Left lung (tissue), 4 donors: ENCODE measurements at regions not wholly inside any gene's neighbourhood (a gene's known extent, or its start where the extent isn't known, plus 50 kb on each side); places are given as distances from the start of the nearest gene placed in this dataset.

Source experiments
- ATAC-seq: fragments of 200-7000 bp; cut with Tn5 transposase; one replicate; pipeline ENCODE4 v1.9.1; 2020; ENCODE audit warnings: moderate library complexity
- DNase-seq, 4 donors: peaks; one replicate each; pipeline ENCODE4 v3.0.0-alpha.2; 2013 to 2020
- H3K27ac ChIP-seq, 2 donors: fragments of 200-600 bp; sonication (generic) in 1 of 2; one replicate each; pipeline versions ENCODE4 v1.5.0 to v1.8.0; 2020 to 2021
- H3K27me3 ChIP-seq, 2 donors: fragments of 200-600 bp; sonication (generic) in 1 of 2; one replicate each; pipeline versions ENCODE4 v1.5.0 to v1.8.0; 2020 to 2021
- H3K36me3 ChIP-seq, 2 donors: fragments of 200-600 bp; sonication (generic) in 1 of 2; one replicate each; pipeline versions ENCODE4 v1.5.0 to v1.8.0; 2020 to 2021
- H3K4me1 ChIP-seq, 2 donors: fragments of 200-600 bp; one replicate each; pipeline ENCODE4 v1.8.0; 2021
- H3K4me3 ChIP-seq, 2 donors: fragments of 200-600 bp; sonication (generic) in 1 of 2; one replicate each; pipeline versions ENCODE4 v1.5.0 to v1.8.0; 2020 to 2021; ENCODE audit warnings: mild to moderate bottlenecking in 1 of 2
- H3K9me3 ChIP-seq, 2 donors: fragments of 200-600 bp; sonication (generic) in 1 of 2; one replicate each; pipeline versions ENCODE4 v1.5.0 to v1.8.0; 2020 to 2021
- intact Hi-C, 2 donors: fragments of 100-400 bp; cut with DNase I; formaldehyde crosslinking; loops; one replicate each; pipeline versions ENCODE4 v1.11.2 to v1.14.2; 2022
- TF ChIP-seq, protein P1 (sequence below), 2 donors: fragments of 200-600 bp; sonication (generic) in 1 of 2; IDR thresholded peaks; one replicate each; pipeline versions ENCODE4 v1.5.0 to v1.8.0; 2021; ENCODE audit warnings: antibody characterized with exemption in 2 of 2
- donor health status: DM: no; HTN: yes; CAD: no.
- donor health status: DM: no; HTN: no; CAD: no.

DNA sequence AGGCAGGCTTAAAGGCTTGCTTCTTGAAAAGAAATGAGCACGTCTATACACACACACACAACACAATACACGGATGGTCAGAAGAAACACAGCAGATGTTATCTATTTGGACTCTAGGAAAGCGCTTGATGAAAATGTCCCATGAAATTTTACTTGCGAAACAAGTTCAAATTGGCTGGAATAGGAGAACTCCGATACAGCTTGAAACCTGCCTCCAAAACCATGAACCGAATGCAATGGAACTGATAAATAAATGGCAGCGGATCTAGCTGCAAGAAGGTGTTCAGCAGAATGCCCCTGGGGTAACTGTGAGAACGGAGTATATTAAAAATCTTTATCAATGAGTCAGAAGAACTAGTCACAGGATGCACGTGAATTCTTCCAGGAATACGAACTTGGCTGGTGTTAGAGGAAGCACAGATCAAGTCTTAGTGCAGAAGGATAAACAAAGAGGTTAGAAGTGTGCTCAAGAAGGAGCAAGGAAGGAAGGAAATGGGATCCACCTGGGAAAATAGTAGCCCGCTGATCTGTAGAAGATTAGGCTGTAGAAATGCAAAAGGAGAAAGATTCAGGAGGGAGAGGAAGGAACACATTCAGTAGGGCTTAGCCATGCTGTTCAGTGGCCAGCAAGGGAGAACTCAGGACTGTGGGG, 142.0 kb upstream of the PRKCQ start:
- TF ChIP-seq, protein P1, sequence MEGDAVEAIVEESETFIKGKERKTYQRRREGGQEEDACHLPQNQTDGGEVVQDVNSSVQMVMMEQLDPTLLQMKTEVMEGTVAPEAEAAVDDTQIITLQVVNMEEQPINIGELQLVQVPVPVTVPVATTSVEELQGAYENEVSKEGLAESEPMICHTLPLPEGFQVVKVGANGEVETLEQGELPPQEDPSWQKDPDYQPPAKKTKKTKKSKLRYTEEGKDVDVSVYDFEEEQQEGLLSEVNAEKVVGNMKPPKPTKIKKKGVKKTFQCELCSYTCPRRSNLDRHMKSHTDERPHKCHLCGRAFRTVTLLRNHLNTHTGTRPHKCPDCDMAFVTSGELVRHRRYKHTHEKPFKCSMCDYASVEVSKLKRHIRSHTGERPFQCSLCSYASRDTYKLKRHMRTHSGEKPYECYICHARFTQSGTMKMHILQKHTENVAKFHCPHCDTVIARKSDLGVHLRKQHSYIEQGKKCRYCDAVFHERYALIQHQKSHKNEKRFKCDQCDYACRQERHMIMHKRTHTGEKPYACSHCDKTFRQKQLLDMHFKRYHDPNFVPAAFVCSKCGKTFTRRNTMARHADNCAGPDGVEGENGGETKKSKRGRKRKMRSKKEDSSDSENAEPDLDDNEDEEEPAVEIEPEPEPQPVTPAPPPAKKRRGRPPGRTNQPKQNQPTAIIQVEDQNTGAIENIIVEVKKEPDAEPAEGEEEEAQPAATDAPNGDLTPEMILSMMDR (IDR thresholded peaks at IDR 0.05) = no peak
- H3K27ac ChIP-seq = no peak overlapping the region
- no peak for DNase-seq

DNA sequence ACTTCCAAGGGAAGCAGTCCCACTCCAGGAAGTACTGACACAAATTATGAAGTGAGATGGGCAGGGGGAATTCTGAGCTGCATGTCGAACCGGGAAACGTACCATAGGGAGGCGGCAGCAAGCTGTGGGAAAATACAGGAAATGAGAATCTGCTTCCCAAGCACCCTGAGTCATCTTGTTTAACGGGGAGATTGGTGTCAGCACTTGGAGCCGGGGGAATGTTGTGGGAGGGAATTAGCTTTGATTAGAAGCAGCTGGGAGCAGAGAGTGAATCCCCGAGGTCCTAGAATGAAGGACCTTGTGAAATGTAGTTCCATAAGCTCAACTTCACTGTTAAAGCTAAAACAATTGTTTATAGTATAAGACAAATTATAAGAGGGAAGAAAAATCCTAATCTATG, 141.4 kb upstream of the PRKCQ start:
- TF ChIP-seq, protein P1 (IDR thresholded peaks at IDR 0.05) = no peak
- Histone ChIP-seq H3K36me3 (no peaks in the 10 kb centered on the region), H3K4me1 (no peaks in the 10 kb centered on the region), H3K27me3 (peaks cover 0 to 17% of the 10 kb centered on the region in 2 donors), H3K27ac (no peak overlapping the region), H3K9me3 (no peaks in the 10 kb centered on the region), H3K4me3 (no peak overlapping the region)
- ATAC-seq (peak; percentile 77), DNase-seq (peak in 2 of 4 donors; percentile 51 to 73)
- intact Hi-C loops = no loop called here

More for the DNA sequence above, 142.0 kb upstream of the PRKCQ start:
- no peaks in the 10 kb centered on the region for H3K9me3 ChIP-seq
- H3K4me1 ChIP-seq = no peaks in the 10 kb centered on the region
- peaks cover 0 to 23% of the 10 kb centered on the region in 2 donors for H3K27me3 ChIP-seq
- no peaks in the 10 kb centered on the region for H3K36me3 ChIP-seq
- H3K4me3 ChIP-seq = no peak overlapping the region
- ATAC-seq = peak; percentile 69
- intact Hi-C loops = no loop called here

DNA sequence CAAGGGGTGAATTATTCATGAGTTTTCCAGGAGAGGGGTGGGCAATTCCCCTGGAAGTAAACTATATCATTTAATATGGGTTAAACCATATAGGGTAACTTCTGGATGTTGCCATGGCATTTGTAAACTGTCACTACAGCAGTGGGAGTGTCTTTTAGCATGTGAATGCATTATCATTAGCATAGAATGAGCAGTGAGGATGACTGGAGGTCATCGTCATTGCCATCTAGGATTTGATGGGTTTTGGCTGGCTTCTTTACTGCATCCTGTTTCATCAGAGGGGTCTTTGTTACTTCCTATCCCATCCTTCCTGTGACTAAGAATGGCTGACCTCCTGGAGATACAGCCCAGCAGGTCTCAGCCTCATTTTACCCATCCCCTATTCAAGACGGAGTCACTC, 139.5 kb upstream of the PRKCQ start:
- no peaks in the 10 kb centered on the region for H3K36me3 ChIP-seq
- ATAC-seq (no peak), DNase-seq (no peak)
- intact Hi-C loops = no loop called here
- H3K27me3 ChIP-seq = peaks cover 0 to 6% of the 10 kb centered on the region in 2 donors
- TF ChIP-seq, protein P1 (IDR thresholded peaks at IDR 0.05) = no peak
- no peak overlapping the region for H3K27ac ChIP-seq
- no peaks in the 10 kb centered on the region for H3K4me1 ChIP-seq
- H3K4me3 ChIP-seq = no peak overlapping the region
- no peaks in the 10 kb centered on the region for H3K9me3 ChIP-seq

DNA sequence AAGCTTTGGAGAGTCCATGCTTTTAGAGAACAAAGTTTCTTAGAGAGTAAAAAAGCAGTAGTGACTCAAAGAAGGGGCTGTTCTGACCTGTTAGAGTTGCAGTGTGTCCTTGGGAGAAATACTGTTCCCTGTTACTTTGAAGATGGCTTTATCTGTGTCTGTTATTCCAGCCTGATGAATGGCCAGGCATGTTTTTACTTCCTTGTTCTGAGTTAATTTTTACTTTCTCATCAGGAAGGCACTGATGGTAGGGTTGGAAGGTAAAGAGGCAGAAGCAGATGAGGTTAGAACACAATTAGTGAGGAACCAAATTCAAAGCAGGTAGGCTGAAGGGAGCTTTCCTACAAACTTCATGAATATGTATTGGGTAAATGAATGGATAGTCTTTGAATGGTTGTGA, 138.5 kb upstream of the PRKCQ start:
- Histone ChIP-seq H3K27me3 (peaks cover 0 to 16% of the 10 kb centered on the region in 2 donors), H3K36me3 (no peaks in the 10 kb centered on the region), H3K4me3 (no peak overlapping the region), H3K9me3 (no peaks in the 10 kb centered on the region), H3K27ac (no peak overlapping the region), H3K4me1 (no peaks in the 10 kb centered on the region)
- DNase-seq = no peak
- intact Hi-C loops = no loop called here
- ATAC-seq = no peak
- TF ChIP-seq, protein P1 (IDR thresholded peaks at IDR 0.05) = no peak

DNA sequence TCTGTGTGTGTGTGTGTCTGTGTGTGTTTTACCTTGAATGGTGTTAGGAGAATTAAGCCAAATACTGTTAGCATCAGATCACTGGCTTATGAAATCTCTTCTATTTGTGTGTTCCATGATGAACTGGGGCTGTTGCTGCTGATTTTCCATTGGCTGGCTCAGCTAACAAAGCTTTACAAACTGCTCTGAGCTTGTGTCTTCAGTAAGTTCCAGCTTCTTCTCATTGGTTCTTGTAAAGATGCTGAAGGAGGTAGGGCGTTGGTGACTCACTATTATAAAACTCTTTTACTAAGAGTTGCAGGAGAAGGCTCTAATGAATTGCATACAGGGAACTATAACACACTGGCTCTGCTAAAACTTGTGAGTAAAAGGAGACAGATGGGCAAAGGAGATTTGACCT, 136.4 kb upstream of the PRKCQ start:
- Histone ChIP-seq H3K36me3 (no peaks in the 10 kb centered on the region), H3K9me3 (no peaks in the 10 kb centered on the region), H3K27ac (no peak overlapping the region), H3K4me3 (no peak overlapping the region), H3K27me3 (peaks cover 0 to 35% of the 10 kb centered on the region in 2 donors), H3K4me1 (no peaks in the 10 kb centered on the region)
- TF ChIP-seq, protein P1 (IDR thresholded peaks at IDR 0.05) = no peak
- intact Hi-C loops = no loop called here
- no peak for ATAC-seq
- DNase-seq = no peak
